K562 (cell line): ENCODE measurements at regions not wholly inside any gene's neighbourhood (a gene's known extent, or its start where the extent isn't known, plus 50 kb on each side); places are given as distances from the start of the nearest gene placed in this dataset.

ENCODE experiments used
- ATAC-seq: fragments of 200-7000 bp; cut with Tn5 transposase; 3 replicates; pipeline ENCODE4 v1.9.1; 2020; ENCODE audit warnings: moderate library complexity
- BruUV-seq: library from RNA; stranded (reverse); fragments of 400-500 nt; replicated peaks from 2 replicates; lab custom pipeline; 2021; lab: Mats Ljungman, UMichigan
- CTCF ChIA-PET: fragments of 300-600 bp; formaldehyde crosslinking; extraction: SDS; loops from one replicate; lab custom pipeline; 2021; ENCODE audit warnings: low intra/inter-chr PET ratio; lab: Yijun Ruan, JAX
- POLR2A ChIA-PET: fragments of 300-600, 350-650 bp; sonication (Branson Sonifier 250); formaldehyde crosslinking; extraction: SDS; loops from one replicate; lab custom pipeline; 2021; ENCODE audit warnings: antibody characterized with exemption, inconsistent platforms; lab: Yijun Ruan, JAX
- DNase-seq, 4 experiments: peaks; one replicate each; pipeline versions ENCODE4 v3.0.0 to v3.0.0-alpha.2; 2011 to 2018; ENCODE audit warnings: low spot score in 3 of 4, mixed read lengths in 3 of 4; ENCODE audit errors: extremely low read depth in 1 of 4
- FAIRE-seq: peaks from 2 replicates; lab custom pipeline; 2011; peaks lifted over from hg19 to GRCh38; lab: Jason Lieb, UNC
- H2AFZ ChIP-seq: 2 replicates; pipeline ENCODE4 v1.6.0; 2011; ENCODE audit warnings: low read depth, low read length, control low read depth, inconsistent platforms
- H3K27ac ChIP-seq: fragments of 200-600 bp; 3 replicates; pipeline ENCODE4 v1.8.0; 2011; ENCODE audit warnings: low read depth, mild to moderate bottlenecking, control low read depth, inconsistent platforms, low read length, moderate library complexity, mixed read lengths; ENCODE audit errors: extremely low read depth
- H3K27me3 ChIP-seq, 2 experiments: fragments of 300-600 bp in 1 of 2; 2 replicates in 1 of 2; 3 replicates in 1 of 2; pipeline versions ENCODE4 v1.6.0 to v1.8.0; 2011; ENCODE audit warnings: inconsistent platforms in 2 of 2, low read length in 2 of 2, mild to moderate bottlenecking in 1 of 2, mixed read lengths in 1 of 2, moderate library complexity in 1 of 2; ENCODE audit not compliant: control insufficient read depth in 2 of 2, insufficient read depth in 2 of 2
- H3K36me3 ChIP-seq: fragments of 300-600 bp; 3 replicates; pipeline ENCODE4 v1.8.0; 2011; ENCODE audit warnings: mild to moderate bottlenecking, low read length, inconsistent platforms; ENCODE audit not compliant: control insufficient read depth, insufficient read depth
- H3K4me1 ChIP-seq, 2 experiments: fragments of 200-600 bp in 1 of 2; replicated peaks in 1 of 2; 2 replicates in 1 of 2; 3 replicates in 1 of 2; pipeline versions ENCODE4 v1.5.1 to v1.8.0; 2011; ENCODE audit warnings: inconsistent platforms in 2 of 2, low read length in 2 of 2, mild to moderate bottlenecking in 1 of 2, mixed read lengths in 1 of 2, moderate library complexity in 1 of 2; ENCODE audit not compliant: control insufficient read depth in 2 of 2, insufficient read depth in 2 of 2
- H3K4me2 ChIP-seq: 2 replicates; pipeline ENCODE4 v1.6.1; 2011; ENCODE audit warnings: low read length, control low read depth, inconsistent platforms, mixed read lengths; ENCODE audit not compliant: insufficient read depth
- H3K4me3 ChIP-seq: fragments of 200-600 bp; sonication (generic), shearing (Covaris generic); 2 replicates; pipeline ENCODE4 v1.5.1; 2016; ENCODE audit warnings: control low read depth, inconsistent platforms
- H3K79me2 ChIP-seq: fragments of 200-600 bp; 3 replicates; pipeline ENCODE4 v1.8.0; 2011; ENCODE audit warnings: low read length, inconsistent platforms; ENCODE audit not compliant: control insufficient read depth, insufficient read depth
- H3K9ac ChIP-seq, 2 experiments: 2 replicates each; pipeline versions ENCODE4 v1.6.0 to v1.6.1; 2011; ENCODE audit warnings: low read depth in 2 of 2, low read length in 2 of 2, control low read depth in 1 of 2, inconsistent platforms in 1 of 2, mild to moderate bottlenecking in 1 of 2, mixed read lengths in 1 of 2; ENCODE audit not compliant: insufficient read depth in 1 of 2
- H3K9me1 ChIP-seq: one replicate; pipeline ENCODE4 v1.6.0; 2011; ENCODE audit warnings: inconsistent platforms, mild to moderate bottlenecking, low read length, moderate library complexity; ENCODE audit not compliant: control insufficient read depth, insufficient read depth
- H3K9me3 ChIP-seq: replicated peaks from 2 replicates; pipeline ENCODE4 v1.5.1; 2011; ENCODE audit warnings: low read depth, low read length, inconsistent platforms; ENCODE audit not compliant: control insufficient read depth, insufficient read depth
- H4K20me1 ChIP-seq: replicated peaks from 2 replicates; pipeline ENCODE4 v1.6.1; 2011; ENCODE audit warnings: low read length, inconsistent platforms, mixed read lengths; ENCODE audit not compliant: control insufficient read depth, insufficient read depth
- BRD9 ChIP-seq: fragments of 450-650 bp; IDR thresholded peaks from 2 replicates; pipeline ENCODE4 v1.6.1; 2018; ENCODE audit warnings: low read depth; ENCODE audit not compliant: partially characterized antibody
- CC2D1A ChIP-seq: fragments of 450-650 bp; IDR thresholded peaks from 2 replicates; pipeline ENCODE4 v1.6.1; 2017; ENCODE audit warnings: mild to moderate bottlenecking
- CEBPB ChIP-seq: fragments of 450-650 bp; IDR thresholded peaks from 2 replicates; pipeline ENCODE4 v1.6.1; 2016; ENCODE audit warnings: missing genetic modification characterization, missing compliant biosample characterization
- CEBPG ChIP-seq, 3 experiments: fragments of 200-800 bp in 1 of 3; sonication (Bioruptor generic) in 1 of 3; sonication (generic) in 1 of 3; formaldehyde crosslinking in 1 of 3; IDR thresholded peaks in 2 of 3; conservative IDR thresholded peaks in 1 of 3; 2 replicates each; pipeline versions ENCODE4 v1.6.1 to v1.8.0; 2016 to 2022; ENCODE audit warnings: missing compliant biosample characterization in 2 of 3, missing genetic modification characterization in 2 of 3, mild to moderate bottlenecking in 1 of 3, missing genetic modification reagents in 1 of 3
- CGGBP1 ChIP-seq: fragments of 250-450 bp; sonication (Bioruptor Pico); IDR thresholded peaks from 2 replicates; pipeline ENCODE4 v1.9.0; 2021; ENCODE audit warnings: mild to moderate bottlenecking
- ESRRA ChIP-seq: fragments of 450-650 bp; IDR thresholded peaks from 2 replicates; pipeline ENCODE4 v1.6.1; 2014; ENCODE audit warnings: low read depth, mild to moderate bottlenecking, moderate library complexity, borderline replicate concordance
- MNT ChIP-seq, 2 experiments: fragments of 450-650 bp; conservative IDR thresholded peaks; 2 replicates each; pipeline ENCODE4 v1.6.1; 2017; ENCODE audit warnings: mild to moderate bottlenecking in 2 of 2, moderate library complexity in 2 of 2
- NR2F6 ChIP-seq: fragments of 450-650 bp; formaldehyde crosslinking; IDR thresholded peaks from 2 replicates; pipeline ENCODE4 v1.4.0; 2020; ENCODE audit warnings: mild to moderate bottlenecking
- NUFIP1 ChIP-seq: fragments of 450-650 bp; IDR thresholded peaks from 2 replicates; pipeline ENCODE4 v1.6.1; 2018; ENCODE audit not compliant: partially characterized antibody
- PCBP2 ChIP-seq: fragments of 200-400 bp; formaldehyde crosslinking; IDR thresholded peaks from 2 replicates; pipeline ENCODE4 v1.6.1; 2018; ENCODE audit warnings: low read length, low read depth, mild to moderate bottlenecking, moderate library complexity; ENCODE audit not compliant: poor library complexity, severe bottlenecking
- PML ChIP-seq: IDR thresholded peaks from 2 replicates; pipeline ENCODE4 v1.6.1; 2012; ENCODE audit warnings: low read length, inconsistent platforms
- RFX5 ChIP-seq: IDR thresholded peaks from 2 replicates; pipeline ENCODE4 v1.6.1; 2011; ENCODE audit warnings: low read depth, mild to moderate bottlenecking, improper control_type of control experiment, low read length
- SMARCE1 ChIP-seq: fragments of 450-650 bp; IDR thresholded peaks from 2 replicates; pipeline ENCODE4 v1.7.1; 2016; ENCODE audit warnings: mild to moderate bottlenecking
- TCF3 ChIP-seq: sonication (generic); formaldehyde crosslinking; IDR thresholded peaks from 2 replicates; pipeline ENCODE4 v1.4.0; 2020; ENCODE audit warnings: mild to moderate bottlenecking, missing genetic modification reagents
- TOE1 ChIP-seq, 2 experiments: fragments of 450-650 bp in 1 of 2; sonication (generic) in 1 of 2; formaldehyde crosslinking in 1 of 2; IDR thresholded peaks; 2 replicates each; pipeline versions ENCODE4 v1.7.1 to v1.8.0; 2016 to 2022; ENCODE audit warnings: borderline replicate concordance in 2 of 2, mild to moderate bottlenecking in 2 of 2, antibody characterized with exemption in 1 of 2, inconsistent platforms in 1 of 2, low read depth in 1 of 2, missing genetic modification reagents in 1 of 2, moderate library complexity in 1 of 2
- WHSC1 ChIP-seq: IDR thresholded peaks from one replicate; pipeline ENCODE4 v1.6.1; 2012; ENCODE audit warnings: low read length, control low read depth, inconsistent platforms
- ZNF212 ChIP-seq: fragments of 450-650 bp; formaldehyde crosslinking; IDR thresholded peaks from 2 replicates; pipeline ENCODE4 v1.4.0; 2020; ENCODE audit warnings: mild to moderate bottlenecking
- ZNF324 ChIP-seq: fragments of 250-450 bp; sonication (Bioruptor Pico); IDR thresholded peaks from 2 replicates; pipeline ENCODE4 v1.4.0; 2020; ENCODE audit warnings: mild to moderate bottlenecking
- ZSCAN29 ChIP-seq: fragments of 450-650 bp; IDR thresholded peaks from 2 replicates; pipeline ENCODE4 v1.6.1; 2017
- WGBS: fragments of 100-300 bp; shearing (Covaris generic); methylation state at CpG from one replicate; pipeline ENCODE4 v1.1.6; 2016; ENCODE audit warnings: low coverage, mixed read lengths; ENCODE audit not compliant: insufficient coverage; ENCODE audit errors: missing lambda C conversion rate; 5-methylcytosine and 5-hydroxymethylcytosine counted together
- in situ Hi-C: fragments of 300-500 bp; cut with MboI; formaldehyde crosslinking; loops from 4 replicates; pipeline ENCODE4 v1.15.0; 2018; ENCODE audit warnings: inconsistent platforms, mixed read lengths
- intact Hi-C: fragments of 100-400 bp; cut with micrococcal nuclease; formaldehyde crosslinking; loops from 2 replicates; pipeline ENCODE4 v1.14.2; 2022
- TF ChIP-seq, protein P1 (sequence below): fragments of 450-650 bp; formaldehyde crosslinking; conservative IDR thresholded peaks from 2 replicates; pipeline ENCODE4 v1.4.0; 2022; ENCODE audit warnings: mild to moderate bottlenecking, missing genetic modification characterization
- TF ChIP-seq, protein P2 (sequence below): fragments of 250-450 bp; sonication (Bioruptor Pico); IDR thresholded peaks from 2 replicates; pipeline ENCODE4 v1.4.0; 2020; ENCODE audit warnings: mild to moderate bottlenecking, moderate library complexity

- intact Hi-C loops, result no loop called here
- no peaks in the 10 kb centered on the region for H3K27me3 ChIP-seq
- H3K9me3 ChIP-seq, result no peaks in the 10 kb centered on the region
- ChIA-PET POLR2A (no interaction called here), CTCF (no interaction called here)
- 47% methylated on average over 7 of the region's 7 CpGs for WGBS
- no peak for ATAC-seq
- H3K9ac ChIP-seq, result no peak overlapping the region
- no peak overlapping the region for H3K4me3 ChIP-seq
- H2AFZ ChIP-seq, result no peak overlapping the region
- no TSS peak for BruUV-seq
- no peaks in the 10 kb centered on the region for H3K79me2 ChIP-seq
- H3K4me1 ChIP-seq, result peaks cover 9% of the 10 kb centered on the region in 2 experiments; a peak in 1 of 5 replicates
- H3K4me2 ChIP-seq, result no peak overlapping the region
- no peak for DNase-seq
- FAIRE-seq, result no peak
- no peaks in the 10 kb centered on the region for H3K9me1 ChIP-seq
- in situ Hi-C loops, result no loop called here
- no peaks in the 10 kb centered on the region for H3K36me3 ChIP-seq
- no peak overlapping the region for H3K27ac ChIP-seq
- no peaks in the 10 kb centered on the region for H4K20me1 ChIP-seq
- no peak for TF ChIP-seq TCF3
- TF ChIP-seq NR2F6 (CRISPR knock-in tag), result no peak
- no peak for TF ChIP-seq MNT (conservative IDR thresholded peaks at IDR 0.05)
- peak; percentile 99 for TF ChIP-seq CEBPB (tag)
- no peak for TF ChIP-seq PML
- TF ChIP-seq, protein P1, sequence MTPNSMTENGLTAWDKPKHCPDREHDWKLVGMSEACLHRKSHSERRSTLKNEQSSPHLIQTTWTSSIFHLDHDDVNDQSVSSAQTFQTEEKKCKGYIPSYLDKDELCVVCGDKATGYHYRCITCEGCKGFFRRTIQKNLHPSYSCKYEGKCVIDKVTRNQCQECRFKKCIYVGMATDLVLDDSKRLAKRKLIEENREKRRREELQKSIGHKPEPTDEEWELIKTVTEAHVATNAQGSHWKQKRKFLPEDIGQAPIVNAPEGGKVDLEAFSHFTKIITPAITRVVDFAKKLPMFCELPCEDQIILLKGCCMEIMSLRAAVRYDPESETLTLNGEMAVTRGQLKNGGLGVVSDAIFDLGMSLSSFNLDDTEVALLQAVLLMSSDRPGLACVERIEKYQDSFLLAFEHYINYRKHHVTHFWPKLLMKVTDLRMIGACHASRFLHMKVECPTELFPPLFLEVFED (CRISPR knock-in tag), result no peak
- TF ChIP-seq CEBPG (CRISPR knock-in tag; IDR thresholded peaks at IDR 0.05), result peak; percentile 89
- peak; percentile 92 to 99 for TF ChIP-seq CEBPG (tag; conservative IDR thresholded peaks at IDR 0.05 in 1 of 2, IDR thresholded peaks at IDR 0.05 in 1 of 2)
- no peak for TF ChIP-seq RFX5
- TF ChIP-seq ESRRA, result no peak
- TF ChIP-seq, protein P2, sequence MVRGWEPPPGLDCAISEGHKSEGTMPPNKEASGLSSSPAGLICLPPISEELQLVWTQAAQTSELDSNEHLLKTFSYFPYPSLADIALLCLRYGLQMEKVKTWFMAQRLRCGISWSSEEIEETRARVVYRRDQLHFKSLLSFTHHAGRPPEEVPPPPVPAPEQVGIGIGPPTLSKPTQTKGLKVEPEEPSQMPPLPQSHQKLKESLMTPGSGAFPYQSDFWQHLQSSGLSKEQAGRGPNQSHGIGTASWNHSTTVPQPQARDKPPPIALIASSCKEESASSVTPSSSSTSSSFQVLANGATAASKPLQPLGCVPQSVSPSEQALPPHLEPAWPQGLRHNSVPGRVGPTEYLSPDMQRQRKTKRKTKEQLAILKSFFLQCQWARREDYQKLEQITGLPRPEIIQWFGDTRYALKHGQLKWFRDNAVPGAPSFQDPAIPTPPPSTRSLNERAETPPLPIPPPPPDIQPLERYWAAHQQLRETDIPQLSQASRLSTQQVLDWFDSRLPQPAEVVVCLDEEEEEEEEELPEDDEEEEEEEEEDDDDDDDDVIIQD, result no peak
- no peak for TF ChIP-seq TOE1 (IDR thresholded peaks at IDR 0.05; ENCODE audit: borderline replicate concordance)
- TF ChIP-seq TOE1 (CRISPR knock-in tag; IDR thresholded peaks at IDR 0.05; ENCODE audit: borderline replicate concordance, low read depth), result no peak
- no peak for TF ChIP-seq CGGBP1 (CRISPR knock-in tag)
- TF ChIP-seq BRD9, result no peak
- TF ChIP-seq NUFIP1, result no peak
- no peak for TF ChIP-seq CC2D1A
- TF ChIP-seq SMARCE1, result no peak
- no peak for TF ChIP-seq ZNF324
- no peak for TF ChIP-seq ZNF212 (CRISPR knock-in tag)
- TF ChIP-seq PCBP2, result no peak
- TF ChIP-seq WHSC1, result no peak
- TF ChIP-seq ZSCAN29, result no peak
Measured at GRCh38 chr6:27748661-27749060, 163.5 kb downstream of the OR2B2 start.
